OCI-LY7 (cell line): ENCODE measurements at regions not wholly inside any gene's neighbourhood (a gene's known extent, or its start where the extent isn't known, plus 50 kb on each side); places are given as distances from the start of the nearest gene placed in this dataset.

Experiments used
- BruUV-seq: library from RNA; stranded (reverse); fragments of 400-500 nt; replicated peaks from 2 replicates; lab custom pipeline; 2021; lab: Mats Ljungman, UMichigan
- CTCF ChIA-PET: fragments of 300-600 bp; sonication (Branson Sonifier 250); formaldehyde crosslinking; loops from one replicate; lab custom pipeline; 2022; ENCODE audit warnings: antibody characterized with exemption; ENCODE audit not compliant: unreplicated experiment; lab: Charles Lee
- POLR2A ChIA-PET: fragments of 300-600 bp; sonication (Branson Sonifier 250); formaldehyde crosslinking; loops from one replicate; lab custom pipeline; 2022; ENCODE audit warnings: antibody characterized with exemption; lab: Charles Lee
- DNase-seq: peaks from one replicate; pipeline ENCODE4 v3.0.0-alpha.2; 2015; ENCODE audit warnings: low spot score
- H2AFZ ChIP-seq: fragments of 200-600 bp; sonication (generic), shearing (Covaris generic); 2 replicates; pipeline ENCODE4 v1.6.1; 2014; ENCODE audit warnings: mild to moderate bottlenecking, antibody characterized with exemption, low read length, moderate library complexity
- H3K27ac ChIP-seq: fragments of 200-600 bp; sonication (generic); 2 replicates; pipeline ENCODE4 v1.5.1; 2014; ENCODE audit warnings: mixed run types, low read depth, mild to moderate bottlenecking, moderate library complexity, low read length, inconsistent platforms; ENCODE audit not compliant: poor library complexity, severe bottlenecking
- H3K36me3 ChIP-seq: fragments of 200-600 bp; sonication (generic); 2 replicates; pipeline ENCODE4 v1.6.1; 2014; ENCODE audit warnings: mild to moderate bottlenecking, antibody characterized with exemption, low read length, moderate library complexity, mixed read lengths; ENCODE audit not compliant: insufficient read depth
- H3K4me1 ChIP-seq: fragments of 200-600 bp; sonication (generic); 2 replicates; pipeline ENCODE4 v1.5.1; 2014; ENCODE audit warnings: mild to moderate bottlenecking, low read length; ENCODE audit not compliant: insufficient read depth, poor library complexity, severe bottlenecking
- H3K4me2 ChIP-seq: fragments of 200-600 bp; sonication (generic); 2 replicates; pipeline ENCODE4 v1.6.1; 2014; ENCODE audit warnings: mild to moderate bottlenecking, low read length
- H3K4me3 ChIP-seq: fragments of 200-600 bp; sonication (generic); 2 replicates; pipeline ENCODE4 v1.5.1; 2014; ENCODE audit warnings: mild to moderate bottlenecking, low read depth, low read length; ENCODE audit not compliant: poor library complexity, severe bottlenecking
- H3K79me2 ChIP-seq: fragments of 200-600 bp; sonication (generic); 2 replicates; pipeline ENCODE4 v1.6.1; 2016; ENCODE audit warnings: low read depth, mild to moderate bottlenecking, low read length, moderate library complexity, mixed read lengths; ENCODE audit not compliant: insufficient read depth
- H3K9me2 ChIP-seq: fragments of 200-600 bp; sonication (generic); 2 replicates; pipeline ENCODE4 v1.6.1; 2016; ENCODE audit warnings: mild to moderate bottlenecking, low read length, mixed read lengths; ENCODE audit not compliant: insufficient read depth
- H3K9me3 ChIP-seq: fragments of 200-600 bp; sonication (generic); 2 replicates; pipeline ENCODE4 v1.6.1; 2014; ENCODE audit warnings: mild to moderate bottlenecking, mixed run types, low read length, mixed read lengths
- H4K20me1 ChIP-seq: fragments of 200-600 bp; sonication (generic); 2 replicates; pipeline ENCODE4 v1.6.1; 2014; ENCODE audit warnings: mild to moderate bottlenecking, antibody characterized with exemption, low read length, moderate library complexity, mixed read lengths; ENCODE audit not compliant: insufficient read depth
- CTCF ChIP-seq: fragments of 200-600 bp; sonication (generic); conservative IDR thresholded peaks from 2 replicates; pipeline ENCODE4 v1.5.1; 2014; ENCODE audit warnings: mild to moderate bottlenecking, antibody characterized with exemption, low read length, moderate library complexity, mixed read lengths
- EZH2phosphoT487 ChIP-seq: fragments of 200-600 bp; sonication (generic); IDR thresholded peaks from 2 replicates; pipeline ENCODE4 v1.6.1; 2018; ENCODE audit warnings: low read depth, borderline replicate concordance, mild to moderate bottlenecking, mixed run types, antibody characterized with exemption, low read length, moderate library complexity, mixed read lengths
- intact Hi-C: fragments of 100-400 bp; cut with micrococcal nuclease; formaldehyde crosslinking; loops from one replicate; pipeline ENCODE4 v1.10.0; 2022; ENCODE audit not compliant: unreplicated experiment

GRCh38 chr6:113564371-113565171, 292.6 kb upstream of the MARCKS start:
- H4K20me1 ChIP-seq = no peaks in the 10 kb centered on the region
- no peaks in the 10 kb centered on the region for H3K9me3 ChIP-seq
- TF ChIP-seq EZH2phosphoT487 (no peak), CTCF (no peak)
- ChIA-PET CTCF (no interaction called here), POLR2A (no interaction called here)
- no peak for DNase-seq
- H3K4me2 ChIP-seq = no peak overlapping the region
- no peaks in the 10 kb centered on the region for H3K4me1 ChIP-seq
- no peaks in the 10 kb centered on the region for H3K36me3 ChIP-seq
- intact Hi-C loops = no loop called here
- no peaks in the 10 kb centered on the region for H3K9me2 ChIP-seq
- no peak overlapping the region for H3K27ac ChIP-seq
- no peak overlapping the region for H2AFZ ChIP-seq
- no peak overlapping the region for H3K4me3 ChIP-seq
- BruUV-seq = no TSS peak
- H3K79me2 ChIP-seq = no peaks in the 10 kb centered on the region

- H2AFZ ChIP-seq = no peak overlapping the region
- H3K9me3 ChIP-seq = no peaks in the 10 kb centered on the region
- intact Hi-C loops = no loop called here
- DNase-seq = no peak
- no peak overlapping the region for H3K4me2 ChIP-seq
- no peaks in the 10 kb centered on the region for H3K79me2 ChIP-seq
- H3K27ac ChIP-seq = no peak overlapping the region
- TF ChIP-seq EZH2phosphoT487 (no peak), CTCF (no peak)
- ChIA-PET POLR2A (no interaction called here), CTCF (no interaction called here)
- H4K20me1 ChIP-seq = no peaks in the 10 kb centered on the region
- H3K4me1 ChIP-seq = no peaks in the 10 kb centered on the region
- no peaks in the 10 kb centered on the region for H3K36me3 ChIP-seq
- BruUV-seq = no TSS peak
- no peaks in the 10 kb centered on the region for H3K9me2 ChIP-seq
- H3K4me3 ChIP-seq = no peak overlapping the region
These were observed 291.8 kb upstream of the MARCKS start for GRCh38 chr6:113565306-113565705.

- no peaks in the 10 kb centered on the region for H3K79me2 ChIP-seq
- TF ChIP-seq CTCF (no peak), EZH2phosphoT487 (no peak)
- no peak for DNase-seq
- H3K9me3 ChIP-seq = no peaks in the 10 kb centered on the region
- ChIA-PET POLR2A (interaction anchor here (0.7 to 1.1 kb wide), 2 partner anchors 22 to 248 kb away, joined by 3 to 4 read pairs; no protein-coding TSS in a partner anchor), CTCF (no interaction called here)
- BruUV-seq = no TSS peak
- no peak overlapping the region for H2AFZ ChIP-seq
- no peak overlapping the region for H3K4me3 ChIP-seq
- H3K36me3 ChIP-seq = no peaks in the 10 kb centered on the region
- no peak overlapping the region for H3K27ac ChIP-seq
- no peaks in the 10 kb centered on the region for H3K4me1 ChIP-seq
- no peaks in the 10 kb centered on the region for H4K20me1 ChIP-seq
- H3K4me2 ChIP-seq = no peak overlapping the region
- intact Hi-C loops = no loop called here
- no peaks in the 10 kb centered on the region for H3K9me2 ChIP-seq
These were observed 287.0 kb upstream of the MARCKS start for GRCh38 chr6:113570161-113570560.
